Posterior vena cava (tissue), 2 donors: ENCODE measurements at regions not wholly inside any gene's neighbourhood (a gene's known extent, or its start where the extent isn't known, plus 50 kb on each side); places are given as distances from the start of the nearest gene placed in this dataset.
"Not testable (repeated sequence)": the region's sequence is repeated elsewhere in the genome, so short reads cannot be mapped to it uniquely, and the experiment has no call there.

Experiments used
- DNase-seq: peaks from one replicate; pipeline ENCODE4 v3.0.0-alpha.2; 2020; ENCODE audit warnings: low spot score
- intact Hi-C, 2 donors: fragments of 100-400 bp; cut with DNase I; formaldehyde crosslinking; loops; one replicate each; pipeline versions ENCODE4 v1.14.1 to v1.14.2; 2022 to 2023
- donor health status: DM: yes; HTN: yes; CAD: no.
- donor health status: DM: yes; HTN: yes; CAD: no.

DNA sequence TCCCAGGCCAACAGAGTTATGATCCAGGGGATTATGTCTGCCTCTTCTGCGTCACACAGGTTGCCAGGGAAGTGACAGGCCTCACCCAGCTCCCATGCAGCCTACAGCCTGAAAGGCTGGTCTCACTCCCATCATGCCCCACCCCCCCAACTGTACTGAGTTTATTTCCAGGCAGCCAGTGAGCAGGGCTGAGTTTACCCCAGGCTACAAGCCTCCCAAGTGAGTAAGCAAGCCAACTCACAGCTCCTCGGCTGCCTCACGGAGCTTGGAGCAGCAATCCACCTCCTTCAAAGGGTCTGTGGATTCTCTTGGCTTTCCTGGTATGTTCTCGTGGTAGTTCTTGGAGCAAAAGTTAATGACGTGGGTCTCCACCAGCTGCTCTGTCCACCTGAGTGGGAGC is 1147.6 kb upstream of the ADGRL4 start:
- DNase-seq, result no peak
- intact Hi-C loops, result no loop called here

DNA sequence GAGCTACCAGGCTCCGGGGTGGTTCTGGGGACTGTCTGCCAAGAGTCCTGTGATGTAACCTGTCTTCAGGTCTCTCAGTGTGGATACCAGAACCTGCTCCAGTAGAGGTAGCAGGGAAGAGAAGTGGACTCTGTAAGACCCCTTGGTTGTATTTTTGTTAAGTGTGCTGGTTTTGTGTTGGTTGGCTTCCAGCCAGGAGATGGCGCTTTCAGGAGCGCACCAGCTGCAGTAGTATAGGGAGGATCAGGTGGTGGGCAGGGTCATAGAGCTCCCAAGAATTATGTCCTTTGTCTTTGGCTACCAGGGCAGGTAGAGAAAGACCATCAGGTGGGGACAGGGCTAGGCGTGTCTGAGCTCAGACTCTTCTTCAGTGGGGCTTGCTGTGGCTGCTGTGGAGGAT is 1147.2 kb upstream of the ADGRL4 start:
- DNase-seq, result no peak
- intact Hi-C loops, result no loop called here

DNA sequence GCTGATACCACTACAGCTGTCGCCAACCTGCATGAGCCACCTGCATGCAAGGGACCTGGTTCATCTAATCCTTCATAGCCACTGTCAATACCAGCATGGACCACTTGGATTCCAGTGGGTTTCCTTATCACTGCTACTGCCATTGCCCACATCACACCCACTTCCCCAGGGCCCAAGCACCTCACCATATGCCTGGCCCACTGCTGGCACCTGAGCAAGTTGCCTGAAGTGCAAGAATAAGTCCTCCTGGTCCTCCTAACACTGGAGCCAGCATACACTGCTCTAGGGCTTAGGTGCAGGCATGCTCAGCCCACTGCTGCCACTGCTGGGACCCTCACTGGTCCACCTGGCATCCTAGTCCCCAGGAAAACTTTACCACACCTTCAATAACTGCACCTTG is 1136.8 kb upstream of the ADGRL4 start:
- intact Hi-C loops, result no loop called here
- DNase-seq, result no peak

DNA sequence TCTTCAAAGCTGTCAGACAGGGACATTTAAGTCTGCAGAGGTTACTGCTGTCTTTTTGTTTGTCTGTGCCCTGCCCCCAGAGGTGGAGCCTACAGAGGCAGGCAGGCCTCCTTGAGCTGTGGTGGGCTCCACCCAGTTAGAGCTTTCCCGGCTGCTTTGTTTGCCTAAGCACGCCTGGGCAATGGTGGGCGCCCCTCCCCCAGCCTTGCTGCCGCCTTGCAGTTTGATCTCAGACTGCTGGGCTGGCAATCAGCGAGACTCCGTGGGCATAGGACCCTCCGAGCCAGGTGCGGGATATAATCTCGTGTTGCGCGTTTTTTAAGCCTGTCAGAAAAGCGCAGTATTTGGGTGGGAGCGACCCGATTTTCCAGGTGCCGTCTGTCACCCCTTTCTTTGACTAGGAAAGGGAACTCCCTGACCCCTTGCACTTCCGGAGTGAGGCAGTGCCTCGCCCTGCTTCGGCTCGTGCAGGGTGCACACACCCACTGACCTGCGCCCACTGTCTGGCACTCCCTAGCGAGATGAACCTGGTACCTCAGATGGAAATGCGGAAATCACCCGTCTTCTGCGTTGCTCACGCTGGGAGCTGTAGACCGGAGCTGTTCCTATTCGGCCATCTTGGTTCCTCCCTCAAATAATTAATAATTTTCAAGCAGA is 1131.5 kb upstream of the ADGRL4 start:
- DNase-seq, intact Hi-C loops: not testable (repeated sequence)

DNA sequence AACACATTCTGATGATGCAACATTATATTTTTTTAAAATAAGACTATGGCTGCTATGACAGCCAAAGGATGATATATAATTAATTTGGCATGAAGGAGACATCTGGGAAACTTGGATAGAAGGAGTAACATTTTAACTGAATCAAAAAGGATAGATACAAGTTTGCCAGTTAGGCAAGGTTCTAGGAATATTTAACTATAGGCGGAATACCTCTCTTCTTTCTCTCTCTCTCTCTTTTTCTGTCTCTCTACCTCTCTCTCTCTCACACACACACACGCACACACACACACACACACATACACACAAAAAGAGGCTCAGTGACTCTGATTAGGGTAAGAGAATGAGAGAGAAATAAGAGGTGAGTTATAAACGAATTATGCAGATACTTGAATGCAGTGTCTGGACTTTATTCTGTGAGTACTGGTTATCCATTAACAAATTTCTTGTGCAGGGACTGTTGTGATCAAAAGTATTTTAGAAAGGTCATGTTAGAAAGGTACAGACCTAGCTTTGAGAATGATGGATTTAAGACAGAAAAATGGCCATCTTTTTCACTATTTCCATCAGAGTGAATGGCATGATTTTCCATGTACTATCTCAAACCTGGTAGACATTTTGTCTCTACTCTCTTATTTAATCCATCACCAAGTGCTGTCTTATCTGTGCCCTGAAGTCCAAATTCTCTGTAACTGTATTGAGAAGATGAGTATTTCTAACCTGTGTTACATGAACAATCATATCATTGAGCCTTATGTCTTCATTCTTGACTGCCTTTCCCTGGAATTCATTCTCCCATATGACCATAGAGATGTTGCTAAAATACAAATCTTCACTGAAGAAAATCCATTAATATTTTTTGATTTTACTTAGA is 1106.9 kb upstream of the ADGRL4 start:
- DNase-seq, result no peak
- intact Hi-C loops, result no loop called here

DNA sequence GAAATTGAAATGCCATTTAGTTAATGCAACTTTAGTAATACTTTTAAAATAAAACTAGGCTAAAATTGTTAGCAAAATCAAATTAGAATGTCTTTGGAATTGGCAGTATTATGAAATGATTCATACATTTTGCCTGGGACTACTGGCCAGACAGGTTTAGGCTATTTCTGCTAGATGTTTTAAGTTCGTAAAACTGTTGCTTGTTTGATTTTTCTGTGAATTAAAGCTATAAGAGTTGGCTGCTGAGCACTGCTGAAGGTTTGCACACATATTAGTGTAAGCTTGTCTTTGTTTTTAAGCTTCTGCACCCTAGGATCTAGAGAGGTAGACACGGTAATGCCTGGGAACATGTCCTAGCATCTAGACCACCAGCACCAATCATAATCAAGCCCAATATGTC is 1094.6 kb upstream of the ADGRL4 start:
- no peak for DNase-seq
- intact Hi-C loops, result no loop called here

DNA sequence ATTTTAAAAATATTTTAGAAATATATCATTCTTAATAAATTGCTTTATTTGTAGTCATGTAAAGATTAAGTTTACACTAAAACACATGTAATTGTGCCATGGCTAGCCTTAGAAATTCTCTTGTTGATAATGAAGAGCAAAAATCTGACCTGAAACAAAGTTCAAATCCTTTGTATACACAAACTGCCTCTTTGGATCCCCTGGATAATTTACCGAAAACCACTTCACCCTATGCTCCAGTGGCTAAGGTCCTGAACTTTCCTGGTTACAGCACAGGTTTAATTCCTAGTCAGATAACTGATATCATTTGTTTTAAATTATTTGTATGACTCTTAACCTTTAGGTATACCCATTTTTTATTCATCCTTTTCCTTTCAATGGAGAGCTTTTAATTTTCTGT is 1093.2 kb upstream of the ADGRL4 start:
- intact Hi-C loops, result no loop called here

DNA sequence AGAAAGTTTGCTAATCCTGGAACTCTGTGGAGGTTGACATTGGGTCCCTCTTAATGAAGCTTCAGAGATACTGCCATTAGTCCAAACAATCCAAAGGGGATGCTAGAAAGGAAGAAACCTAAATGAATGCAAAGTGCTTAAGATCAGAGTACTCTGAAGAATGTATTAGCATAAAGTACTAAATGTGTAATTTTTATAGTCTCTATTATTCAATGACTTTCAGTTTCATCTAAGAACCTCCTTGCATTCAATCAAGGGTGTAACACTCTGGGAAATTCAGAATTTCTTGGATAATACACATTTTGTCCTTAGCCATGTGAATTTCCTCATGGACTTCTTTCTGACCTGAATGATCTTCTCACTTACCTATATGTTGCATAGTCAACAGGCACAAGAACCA is 1078.5 kb upstream of the ADGRL4 start:
- intact Hi-C loops, result no loop called here
- DNase-seq, result no peak

More for the DNA sequence above, 1093.2 kb upstream of the ADGRL4 start:
- no peak for DNase-seq

DNA sequence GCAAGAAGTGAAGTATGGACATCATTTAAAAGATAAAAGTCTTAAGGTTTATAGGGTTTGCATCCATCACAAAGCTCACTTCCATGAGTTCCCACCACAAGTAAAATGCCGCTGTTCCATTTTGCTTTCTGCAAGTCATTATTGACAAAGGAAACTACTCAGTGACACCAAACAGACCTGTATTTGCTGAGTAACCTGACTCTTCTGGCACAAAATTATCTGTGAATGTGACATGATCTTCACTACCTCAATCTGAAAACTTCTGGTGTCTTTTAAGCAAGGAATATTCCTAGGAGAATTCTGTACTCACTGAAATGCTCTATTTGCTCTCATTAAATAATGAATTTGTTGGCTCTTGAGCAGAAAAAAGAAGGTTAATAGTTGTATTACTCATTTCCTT is 1077.4 kb upstream of the ADGRL4 start:
- no peak for DNase-seq
- intact Hi-C loops, result no loop called here

DNA sequence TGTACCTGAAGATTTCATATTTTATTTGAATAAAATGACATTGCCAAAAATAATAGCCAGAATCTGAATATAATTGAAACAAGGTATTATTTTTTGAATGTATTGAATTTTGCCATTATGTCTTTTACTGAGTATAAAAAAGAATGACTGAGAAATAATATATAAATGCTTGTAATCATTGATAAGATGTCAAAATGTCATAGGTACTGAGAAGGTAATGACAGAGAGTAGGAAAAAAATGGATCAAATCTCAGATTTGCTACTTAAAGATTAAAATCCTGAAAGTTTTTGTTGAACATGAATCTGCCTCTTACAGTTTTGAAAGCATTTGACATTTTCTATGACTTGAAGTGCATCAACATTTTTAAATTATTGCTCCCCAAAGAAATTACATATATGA is 1069.9 kb upstream of the ADGRL4 start:
- DNase-seq, result no peak
- intact Hi-C loops, result no loop called here

DNA sequence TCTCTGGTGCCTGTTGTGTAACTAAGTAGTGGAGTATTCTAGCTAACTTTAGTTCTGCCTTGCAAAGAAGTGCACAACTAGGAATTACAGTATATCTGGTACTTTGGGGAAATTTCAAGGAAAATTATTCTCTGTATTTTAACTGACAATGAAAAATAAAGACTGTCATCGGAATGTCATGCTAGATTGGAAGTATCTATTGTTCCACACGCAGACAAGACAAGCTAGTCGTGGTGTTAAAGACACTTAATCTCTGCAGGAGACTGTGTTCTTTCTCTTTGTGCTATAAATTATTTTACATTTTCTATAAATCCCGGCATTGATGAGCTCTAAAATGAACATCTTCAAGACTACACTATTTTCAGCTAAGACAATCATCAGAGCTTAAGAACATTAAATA is 1068.8 kb upstream of the ADGRL4 start:
- intact Hi-C loops, result no loop called here
- DNase-seq, result no peak

DNA sequence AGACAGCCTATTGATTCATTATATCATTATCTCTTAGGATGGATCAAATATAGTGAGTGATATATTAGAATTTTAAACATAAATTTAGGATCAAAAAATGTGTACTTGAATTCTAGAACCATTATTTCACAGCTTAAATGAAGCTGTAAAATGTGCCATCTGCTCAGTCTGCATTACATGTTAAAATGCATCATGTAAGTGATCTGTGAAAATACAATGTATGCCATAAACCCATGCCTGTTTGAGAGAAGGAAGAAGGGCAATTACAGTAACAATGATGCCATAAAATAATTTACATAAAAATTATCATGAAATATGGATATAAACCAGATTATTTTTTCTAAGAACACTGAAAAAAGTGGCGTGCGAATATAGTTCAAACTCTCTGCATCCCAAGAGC is 1066.0 kb upstream of the ADGRL4 start:
- DNase-seq, result no peak
- intact Hi-C loops, result no loop called here

DNA sequence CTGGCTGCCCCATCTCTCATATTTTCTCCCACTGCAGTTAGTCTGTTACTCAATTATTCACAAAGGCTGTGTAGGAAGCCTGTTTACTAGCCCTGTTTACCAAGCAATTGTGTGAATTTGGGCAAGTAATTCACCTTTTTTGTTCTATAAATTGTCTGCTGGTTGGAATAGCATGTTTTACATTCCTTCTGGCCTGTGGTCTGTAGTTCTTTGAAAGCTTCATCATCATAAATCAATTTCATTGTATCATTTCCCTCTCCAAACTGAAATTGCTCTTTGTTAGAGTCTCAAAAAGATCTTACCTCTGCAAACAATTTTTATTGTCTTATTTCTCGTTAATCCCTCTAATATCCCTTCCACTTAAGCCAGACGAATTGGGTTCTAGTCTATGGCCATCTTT is 1059.5 kb upstream of the ADGRL4 start:
- DNase-seq, result no peak
- intact Hi-C loops, result no loop called here

DNA sequence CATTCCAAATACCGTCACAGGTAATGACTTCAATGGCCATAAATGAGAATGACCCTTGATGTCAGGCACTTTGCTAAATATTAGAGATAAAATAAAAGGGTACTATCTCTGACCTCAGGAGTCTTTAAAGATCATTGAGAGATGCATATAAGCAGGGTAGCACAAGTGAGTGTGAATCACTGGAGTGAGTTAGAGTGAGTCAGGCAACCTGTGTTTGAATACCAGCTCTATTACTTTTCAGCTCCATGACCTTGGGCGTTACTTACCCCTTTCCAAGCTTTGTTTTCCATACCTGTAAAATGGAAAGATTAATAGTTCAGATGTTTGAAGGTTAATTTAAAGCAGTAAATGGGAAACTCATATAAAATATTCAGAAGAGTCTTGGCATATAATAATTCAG is 1058.0 kb upstream of the ADGRL4 start:
- intact Hi-C loops, result no loop called here
- no peak for DNase-seq

DNA sequence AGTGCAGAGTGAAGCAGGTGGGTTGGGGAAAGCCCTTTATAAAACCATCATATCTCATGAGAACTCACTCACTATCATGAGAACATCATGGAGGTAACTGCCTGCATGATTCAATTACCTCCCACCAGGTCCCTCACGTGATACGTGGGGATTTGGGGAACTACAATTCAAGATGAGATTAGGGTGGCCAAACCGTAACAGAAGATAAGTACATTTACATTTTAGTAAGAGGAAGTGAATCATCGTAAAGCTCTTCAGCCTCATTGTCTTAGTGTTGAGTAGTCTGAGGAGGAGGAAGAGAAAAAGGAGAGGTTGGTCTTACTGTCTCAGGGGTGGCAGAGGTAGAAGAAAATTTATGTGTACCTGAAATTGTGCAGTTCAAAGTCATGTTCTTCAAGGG is 1053.4 kb upstream of the ADGRL4 start:
- intact Hi-C loops, result no loop called here
- no peak for DNase-seq

DNA sequence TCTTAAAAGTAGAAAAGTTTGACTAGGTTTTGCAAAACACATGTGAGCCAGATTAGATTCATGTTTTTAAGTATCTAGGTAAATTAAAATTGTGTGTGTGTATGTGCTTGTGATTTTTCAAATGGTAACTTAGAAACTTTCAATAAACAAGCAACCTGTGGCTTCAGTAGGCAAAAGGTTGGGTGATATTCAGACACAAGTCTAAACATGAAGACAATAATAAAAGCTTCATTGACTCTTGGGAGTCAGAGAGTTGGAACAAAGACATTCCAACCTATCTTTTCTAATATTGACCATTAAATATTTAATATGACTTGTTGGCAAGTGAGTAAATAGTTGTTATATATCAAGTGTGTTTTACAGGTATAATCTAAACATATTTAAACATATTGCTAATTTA is 1049.6 kb upstream of the ADGRL4 start:
- intact Hi-C loops, result no loop called here
- DNase-seq, result no peak

DNA sequence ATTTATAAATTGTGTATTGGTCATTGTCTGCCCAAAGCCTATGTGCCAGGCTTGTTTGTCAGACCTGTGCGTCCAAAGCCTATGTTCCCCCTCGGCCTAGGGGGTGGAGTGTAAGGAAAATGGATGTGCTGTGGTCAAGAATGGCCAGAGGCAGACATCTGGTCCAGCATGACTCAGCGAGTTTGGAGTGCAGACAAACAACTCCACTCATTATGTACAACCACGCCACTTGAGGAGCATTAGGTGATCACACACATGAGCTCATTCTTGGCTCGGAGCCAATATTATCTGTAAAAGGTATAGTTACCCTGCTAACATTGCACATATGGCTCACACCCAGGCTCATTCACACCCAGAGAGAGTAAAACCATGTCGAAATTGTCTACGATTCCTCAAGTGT is 1047.6 kb upstream of the ADGRL4 start:
- no peak for DNase-seq

DNA sequence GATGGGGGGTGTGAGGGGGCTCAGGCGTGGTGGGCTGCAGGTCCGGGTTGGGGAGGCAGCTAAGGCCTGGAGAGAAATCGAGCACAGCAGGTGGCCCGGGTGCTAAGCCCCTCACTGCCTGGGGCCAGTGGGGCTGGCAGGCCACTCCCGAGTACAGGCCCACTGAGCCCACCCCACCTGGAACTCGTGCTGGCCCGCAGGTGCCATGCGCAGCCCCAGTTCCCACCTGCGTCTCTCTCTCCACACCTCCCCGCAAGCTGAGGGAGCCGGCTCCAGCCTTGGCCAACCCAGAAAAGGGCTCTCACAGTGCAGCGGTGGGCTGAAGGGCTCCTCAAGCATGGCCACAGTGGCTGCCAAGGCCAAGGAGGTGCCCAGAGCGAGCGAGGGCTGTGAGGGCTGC is 1047.1 kb upstream of the ADGRL4 start:
- intact Hi-C loops, result no loop called here
- peak; percentile 64 for DNase-seq

More for the DNA sequence above, 1047.6 kb upstream of the ADGRL4 start:
- intact Hi-C loops, result no loop called here

DNA sequence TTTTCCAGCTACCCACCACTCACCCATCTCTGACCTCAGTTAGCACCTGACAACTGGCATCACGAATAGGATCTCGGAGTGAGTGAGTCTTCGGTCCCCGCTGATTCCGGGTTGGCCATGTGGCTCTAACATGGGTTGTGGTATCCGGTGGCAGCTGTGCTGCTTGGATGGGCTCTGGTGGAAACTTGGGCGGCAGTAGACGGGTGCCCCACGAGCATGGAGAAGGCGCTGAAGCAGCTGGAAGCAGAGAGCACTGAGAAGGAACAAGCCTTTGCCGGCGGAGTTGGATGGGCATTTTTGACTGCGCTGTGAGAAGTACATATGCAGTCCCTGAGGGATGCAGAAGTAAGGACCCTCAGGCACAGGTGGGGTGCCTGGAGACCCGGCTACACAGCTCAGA is 1044.0 kb upstream of the ADGRL4 start:
- DNase-seq, result no peak
- intact Hi-C loops, result no loop called here

DNA sequence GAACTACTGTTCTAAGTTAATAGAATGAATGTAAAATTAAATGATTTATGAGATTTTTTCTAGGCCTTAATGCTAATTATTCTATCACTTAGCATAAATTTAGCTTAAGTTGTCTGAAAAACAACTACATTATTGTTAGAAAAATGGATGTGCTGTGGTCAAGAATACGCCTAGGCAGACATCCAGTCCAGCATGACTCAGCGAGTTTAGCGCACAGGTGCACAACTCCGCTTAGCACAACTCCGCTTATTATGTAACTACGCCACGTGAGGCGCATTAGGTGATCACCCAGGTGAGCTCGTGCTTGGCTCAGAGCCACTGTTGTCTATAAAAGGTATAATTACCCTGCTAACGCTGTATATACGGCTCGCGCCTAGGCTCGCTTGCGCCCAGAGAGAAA is 1043.6 kb upstream of the ADGRL4 start:
- intact Hi-C loops, result no loop called here

DNA sequence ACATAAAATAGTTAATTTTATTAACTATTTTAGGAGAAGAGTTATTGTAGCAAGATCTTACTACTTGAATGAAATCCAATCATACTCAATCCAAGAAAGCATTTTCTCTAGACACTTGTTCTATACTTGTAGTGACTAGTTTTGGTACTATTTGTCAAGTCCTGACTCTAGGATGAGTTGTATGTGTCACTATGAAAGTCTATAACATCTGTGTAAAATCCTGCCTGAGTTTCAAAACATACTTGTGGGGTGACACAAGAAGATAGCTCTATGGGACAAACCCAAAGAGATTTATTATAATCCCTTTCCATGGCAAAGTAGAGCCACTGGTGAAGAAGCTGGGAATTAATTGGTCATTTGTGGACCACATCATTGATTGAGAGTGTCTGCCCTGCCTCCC is 1042.2 kb upstream of the ADGRL4 start:
- no peak for DNase-seq
- intact Hi-C loops, result no loop called here

More for the DNA sequence above, 1043.6 kb upstream of the ADGRL4 start:
- no peak for DNase-seq
